HUDEP-2 (cell line): ENCODE measurements at regions not wholly inside any gene's neighbourhood (a gene's known extent, or its start where the extent isn't known, plus 50 kb on each side); places are given as distances from the start of the nearest gene placed in this dataset.
"Not testable (repeated sequence)": the region's sequence is repeated elsewhere in the genome, so short reads cannot be mapped to it uniquely, and the experiment has no call there.

ENCODE experiments used
- DNase-seq, 76 experiments: peaks; one replicate each; lab custom pipeline; 2025; ENCODE audit not compliant: unreplicated experiment in 76 of 76; lab: John Stamatoyannopoulos, UW

GRCh38 chr5:12109075-12109688 lies 204.9 kb upstream of the CTNND2 start:
- DNase-seq = no peak

- no peak for DNase-seq
Measured at GRCh38 chr5:12102151-12102550, 197.9 kb upstream of the CTNND2 start.

- DNase-seq = no peak
Measured at GRCh38 chr5:12100542-12100941, 196.3 kb upstream of the CTNND2 start.

- DNase-seq = no peak
Measured at GRCh38 chr5:12099296-12099695, 195.1 kb upstream of the CTNND2 start.

- DNase-seq = no peak
Measured at GRCh38 chr5:12095808-12096281, 191.6 kb upstream of the CTNND2 start.

GRCh38 chr5:12093586-12093985 lies 189.3 kb upstream of the CTNND2 start:
- DNase-seq = no peak

- DNase-seq = no peak
Measured at GRCh38 chr5:12080761-12081160, 176.5 kb upstream of the CTNND2 start.

GRCh38 chr5:12078286-12078685 lies 174.0 kb upstream of the CTNND2 start:
- DNase-seq = not testable (repeated sequence)

- DNase-seq = no peak
Measured at GRCh38 chr5:12073426-12073825, 169.2 kb upstream of the CTNND2 start.

GRCh38 chr5:12072441-12072840 lies 168.2 kb upstream of the CTNND2 start:
- no peak for DNase-seq

- DNase-seq = no peak
Measured at GRCh38 chr5:12071455-12071854, 167.2 kb upstream of the CTNND2 start.

- DNase-seq = peak in 7 of 76 experiments; percentile 0 to 25 (median 1)
Measured at GRCh38 chr5:12023614-12024241, 119.5 kb upstream of the CTNND2 start.

GRCh38 chr5:12022444-12022843 lies 118.2 kb upstream of the CTNND2 start:
- DNase-seq = no peak

- no peak for DNase-seq
Measured at GRCh38 chr5:12019306-12019705, 115.1 kb upstream of the CTNND2 start.

- no peak for DNase-seq
Measured at GRCh38 chr5:12017007-12017406, 112.8 kb upstream of the CTNND2 start.

- DNase-seq = no peak
Measured at GRCh38 chr5:12016159-12016746, 112.0 kb upstream of the CTNND2 start.

GRCh38 chr5:12013351-12013750 lies 109.1 kb upstream of the CTNND2 start:
- no peak for DNase-seq

- DNase-seq = no peak
Measured at GRCh38 chr5:12003680-12004079, 99.4 kb upstream of the CTNND2 start.

GRCh38 chr5:11998397-11998796 lies 94.2 kb upstream of the CTNND2 start:
- no peak for DNase-seq

GRCh38 chr5:11997942-11998341 lies 93.7 kb upstream of the CTNND2 start:
- no peak for DNase-seq

- no peak for DNase-seq
Measured at GRCh38 chr5:11992518-11992917, 88.3 kb upstream of the CTNND2 start.

GRCh38 chr5:11985993-11986392 lies 81.7 kb upstream of the CTNND2 start:
- no peak for DNase-seq
